ENCODE measurements at regions not wholly inside any gene's neighbourhood (a gene's known extent, or its start where the extent isn't known, plus 50 kb on each side); places are given as distances from the start of the nearest gene placed in this dataset.
A peak's percentile ranks its signal among the peaks of the same experiment; 100 is the strongest.

DNA sequence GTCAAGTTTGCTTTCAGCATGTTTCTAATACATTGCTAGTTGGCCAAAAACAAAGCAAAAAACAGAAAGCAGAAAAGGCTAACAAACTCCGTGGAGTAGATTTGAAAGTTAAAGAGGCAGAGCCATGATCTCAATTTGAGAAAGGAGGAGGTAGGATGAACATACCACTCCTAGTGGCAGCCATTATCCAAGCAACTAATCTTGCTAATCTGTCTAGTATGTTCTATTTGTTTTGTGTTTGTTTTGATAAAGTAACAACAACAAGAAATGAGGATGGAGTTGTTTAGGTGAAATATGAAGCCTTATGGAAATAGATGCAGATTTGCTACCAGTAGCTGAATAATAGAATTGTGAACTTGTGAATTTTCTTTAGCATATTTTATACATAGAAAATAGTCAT lies 295.5 kb upstream of the PRDM1 start:
- TF ChIP-seq CBX2 (IDR thresholded peaks at IDR 0.05; ENCODE audit: borderline replicate concordance, low read depth) (no peak), FOSB (CRISPR knock-in tag; IDR thresholded peaks at IDR 0.05) (no peak), RCOR1 (IDR thresholded peaks at IDR 0.05; ENCODE audit: low read depth, low read length) (no peak), TFCP2L1 (CRISPR knock-in tag; IDR thresholded peaks at IDR 0.05) (no peak), JUNB (IDR thresholded peaks at IDR 0.05) (no peak), JUN (IDR thresholded peaks at IDR 0.05) (no peak), CBX8 (IDR thresholded peaks at IDR 0.05) (no peak), HOXB5 (CRISPR knock-in tag; IDR thresholded peaks at IDR 0.05) (no peak), HOXA7 (CRISPR knock-in tag; IDR thresholded peaks at IDR 0.05) (no peak), RARB (CRISPR knock-in tag; IDR thresholded peaks at IDR 0.05) (no peak), TP53 (CRISPR knock-in tag; IDR thresholded peaks at IDR 0.05) (no peak), ZFP36 (IDR thresholded peaks at IDR 0.05; ENCODE audit: borderline replicate concordance, partially characterized antibody) (no peak)
- TF ChIP-seq, protein P1, sequence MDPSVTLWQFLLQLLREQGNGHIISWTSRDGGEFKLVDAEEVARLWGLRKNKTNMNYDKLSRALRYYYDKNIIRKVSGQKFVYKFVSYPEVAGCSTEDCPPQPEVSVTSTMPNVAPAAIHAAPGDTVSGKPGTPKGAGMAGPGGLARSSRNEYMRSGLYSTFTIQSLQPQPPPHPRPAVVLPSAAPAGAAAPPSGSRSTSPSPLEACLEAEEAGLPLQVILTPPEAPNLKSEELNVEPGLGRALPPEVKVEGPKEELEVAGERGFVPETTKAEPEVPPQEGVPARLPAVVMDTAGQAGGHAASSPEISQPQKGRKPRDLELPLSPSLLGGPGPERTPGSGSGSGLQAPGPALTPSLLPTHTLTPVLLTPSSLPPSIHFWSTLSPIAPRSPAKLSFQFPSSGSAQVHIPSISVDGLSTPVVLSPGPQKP (IDR thresholded peaks at IDR 0.05; ENCODE audit: low read depth, low read length) = no peak
- TF ChIP-seq, protein P2, sequence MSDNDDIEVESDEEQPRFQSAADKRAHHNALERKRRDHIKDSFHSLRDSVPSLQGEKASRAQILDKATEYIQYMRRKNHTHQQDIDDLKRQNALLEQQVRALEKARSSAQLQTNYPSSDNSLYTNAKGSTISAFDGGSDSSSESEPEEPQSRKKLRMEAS (IDR thresholded peaks at IDR 0.05) = no peak
- ATAC-seq = no peak
- Histone ChIP-seq H3K27ac (no peak overlapping the region), H3K4me3 (no peak overlapping the region), H3K4me2 (no peak overlapping the region), H3K4me1 (peaks cover 34% of the 10 kb centered on the region), H3K9me3 (no peaks in the 10 kb centered on the region)
- no peak for FAIRE-seq
- DNase-seq (ENCODE audit: low read depth in 1 of 2, low spot score in 1 of 2) = no peak
- ChIA-PET CTCF (no interaction called here), POLR2A (no interaction called here)
- 36% methylated on average over 1 of the region's 1 CpG for WGBS (ENCODE audit: missing lambda C conversion rate)

DNA sequence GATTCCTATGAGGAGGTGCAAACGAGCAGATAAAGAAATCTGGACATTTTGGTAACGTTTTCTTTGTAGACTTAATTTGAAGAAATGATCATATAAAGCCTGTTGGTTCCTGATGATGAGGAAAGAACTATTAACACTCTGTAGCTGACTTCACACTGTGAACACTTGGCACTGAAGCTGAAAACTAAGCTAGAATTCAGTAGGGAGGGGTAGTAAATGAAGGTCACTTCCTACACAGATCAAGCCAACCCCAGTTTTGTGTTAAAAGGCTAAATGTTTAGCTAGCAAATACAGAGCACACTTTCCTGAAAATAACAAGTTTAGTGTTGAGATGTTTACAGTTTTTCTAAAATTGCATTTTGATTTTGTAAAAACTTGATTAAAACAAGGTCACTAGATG lies 296.2 kb upstream of the PRDM1 start:
- 82% methylated on average over 2 of the region's 2 CpGs for WGBS (ENCODE audit: missing lambda C conversion rate)
- POLR2A ChIA-PET = no interaction called here
- H3K9me3 ChIP-seq = no peaks in the 10 kb centered on the region
- no peak for FAIRE-seq
- H3K4me3 ChIP-seq = no peak overlapping the region
- CTCF ChIA-PET = no interaction called here
- ATAC-seq = no peak
- peak overlapping the region in 1 of 2 experiments; percentile 35; a peak in 1 of 6 replicates for H3K27ac ChIP-seq
- DNase-seq (ENCODE audit: low read depth in 1 of 2, low spot score in 1 of 2) = no peak
- TF ChIP-seq RNF2 (IDR thresholded peaks at IDR 0.05; ENCODE audit: borderline replicate concordance, low read depth) (no peak), EHMT2 (IDR thresholded peaks at IDR 0.05; ENCODE audit: low read depth) (no peak), CEBPB (IDR thresholded peaks at IDR 0.05) (no peak), HEYL (CRISPR knock-in tag; IDR thresholded peaks at IDR 0.05) (no peak), HOXA7 (CRISPR knock-in tag; IDR thresholded peaks at IDR 0.05) (no peak), CBX2 (IDR thresholded peaks at IDR 0.05; ENCODE audit: borderline replicate concordance, low read depth) (no peak), ZSCAN20 (CRISPR knock-in tag; IDR thresholded peaks at IDR 0.05) (no peak), RFX5 (IDR thresholded peaks at IDR 0.05) (no peak), MAZ (IDR thresholded peaks at IDR 0.05; ENCODE audit: borderline replicate concordance, low read depth, low read length) (no peak), SMC3 (IDR thresholded peaks at IDR 0.05) (no peak), KDM1A (IDR thresholded peaks at IDR 0.05; ENCODE audit: low read depth) (no peak)
- no peak overlapping the region for H3K4me2 ChIP-seq
- H3K4me1 ChIP-seq = peaks cover 27% of the 10 kb centered on the region

DNA sequence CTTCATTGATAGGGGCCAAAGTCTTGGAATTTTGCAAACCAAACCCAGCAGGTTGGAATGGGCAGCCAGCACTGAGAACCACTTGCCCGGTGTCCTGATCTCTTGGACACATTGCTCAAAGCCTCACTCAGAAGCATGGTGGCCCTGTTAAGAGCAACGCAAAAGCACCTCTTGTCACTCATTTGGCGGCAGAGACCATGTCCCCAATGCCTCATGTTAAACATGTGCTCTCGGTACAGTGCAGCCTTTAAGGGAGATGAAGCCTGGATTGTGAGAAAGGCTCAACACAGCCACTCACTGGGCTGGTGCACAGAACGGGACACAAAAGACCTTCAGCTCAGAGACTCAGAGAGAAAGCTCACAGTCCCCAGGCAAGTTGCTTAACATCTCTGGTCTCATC lies 298.4 kb upstream of the PRDM1 start:
- FAIRE-seq (no peak), ATAC-seq (no peak), DNase-seq (ENCODE audit: low read depth in 1 of 2, low spot score in 1 of 2) (no peak)
- TF ChIP-seq GATA3 (IDR thresholded peaks at IDR 0.05; ENCODE audit: borderline replicate concordance) (no peak), EP300 (IDR thresholded peaks at IDR 0.05) (no peak), NR3C1 (IDR thresholded peaks at IDR 0.05) (no peak), POLR2A (IDR thresholded peaks at IDR 0.05; ENCODE audit: low read length) (no peak), TFCP2L1 (CRISPR knock-in tag; IDR thresholded peaks at IDR 0.05) (no peak), RFX5 (IDR thresholded peaks at IDR 0.05) (no peak), KDM5A (IDR thresholded peaks at IDR 0.05) (no peak), RAD21 (conservative IDR thresholded peaks at IDR 0.05 in 1 of 2, IDR thresholded peaks at IDR 0.05 in 1 of 2) (no peak), FOSL2 (IDR thresholded peaks at IDR 0.05) (no peak), FOSL2 (CRISPR knock-in tag; IDR thresholded peaks at IDR 0.05) (no peak), TP53 (CRISPR knock-in tag; IDR thresholded peaks at IDR 0.05) (no peak), CEBPB (IDR thresholded peaks at IDR 0.05) (no peak), HOXB13 (CRISPR knock-in tag; IDR thresholded peaks at IDR 0.05; ENCODE audit: low read depth) (no peak), CHD2 (IDR thresholded peaks at IDR 0.05; ENCODE audit: low read length, partially characterized antibody) (no peak), FOSB (CRISPR knock-in tag; IDR thresholded peaks at IDR 0.05) (no peak), MAZ (IDR thresholded peaks at IDR 0.05; ENCODE audit: borderline replicate concordance, low read depth, low read length) (no peak), SREBF2 (IDR thresholded peaks at IDR 0.05) (no peak), MYC (IDR thresholded peaks at IDR 0.05; ENCODE audit: borderline replicate concordance, low read length) (no peak)
- TF ChIP-seq, protein P2 (IDR thresholded peaks at IDR 0.05) = no peak
- TF ChIP-seq, protein P3, sequence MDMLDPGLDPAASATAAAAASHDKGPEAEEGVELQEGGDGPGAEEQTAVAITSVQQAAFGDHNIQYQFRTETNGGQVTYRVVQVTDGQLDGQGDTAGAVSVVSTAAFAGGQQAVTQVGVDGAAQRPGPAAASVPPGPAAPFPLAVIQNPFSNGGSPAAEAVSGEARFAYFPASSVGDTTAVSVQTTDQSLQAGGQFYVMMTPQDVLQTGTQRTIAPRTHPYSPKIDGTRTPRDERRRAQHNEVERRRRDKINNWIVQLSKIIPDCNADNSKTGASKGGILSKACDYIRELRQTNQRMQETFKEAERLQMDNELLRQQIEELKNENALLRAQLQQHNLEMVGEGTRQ (IDR thresholded peaks at IDR 0.05) = no peak
- Histone ChIP-seq H3K4me2 (no peak overlapping the region), H3K4me3 (no peak overlapping the region), H3K27ac (no peak overlapping the region), H3K4me1 (peaks cover 5% of the 10 kb centered on the region; the same call in 1 of the 3 replicates), H3K9me3 (no peaks in the 10 kb centered on the region)
- ChIA-PET POLR2A (no interaction called here), CTCF (interaction anchor here (0.9 kb wide), 1 partner anchor 503 kb away, joined by 3 read pairs; no protein-coding TSS in a partner anchor)
- WGBS (ENCODE audit: missing lambda C conversion rate) = 100% methylated on average over 4 of the region's 5 CpGs
